ENCODE measurements at regions not wholly inside any gene's neighbourhood (a gene's known extent, or its start where the extent isn't known, plus 50 kb on each side); places are given as distances from the start of the nearest gene placed in this dataset.

DNA sequence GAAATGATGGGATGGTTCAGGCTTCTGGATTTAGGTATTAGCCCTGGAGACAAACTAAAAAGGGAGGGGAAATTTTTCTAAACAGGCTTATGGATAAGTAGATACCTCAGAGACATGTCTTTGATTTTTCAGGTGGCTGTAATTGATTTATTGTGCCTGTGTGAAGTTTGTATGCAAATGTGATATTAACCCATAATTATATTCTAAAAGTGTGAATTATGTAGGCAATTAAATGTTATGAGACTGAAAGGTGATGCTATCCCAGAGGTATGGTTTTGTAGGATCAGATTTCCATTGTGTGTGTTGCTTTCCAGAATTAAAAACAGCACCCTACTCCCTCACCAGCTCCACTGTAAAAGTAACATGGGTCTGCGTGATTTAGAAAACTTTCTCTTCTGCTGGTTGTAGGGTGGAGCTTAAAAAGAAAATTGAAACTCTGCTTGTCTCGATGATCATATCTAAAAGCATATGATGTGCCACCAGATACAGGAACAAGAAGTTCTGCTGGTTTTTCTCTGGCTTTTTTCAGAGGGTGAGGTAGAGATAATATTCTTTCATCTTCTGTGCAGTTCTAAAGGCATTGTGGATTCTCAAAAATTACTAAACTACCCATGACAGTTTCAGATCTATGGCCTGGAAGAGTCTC is 71.8 kb upstream of the TAF11L2 start:
- no peak overlapping the region for H3K4me2 ChIP-seq (ENCODE audit: insufficient read depth, low read length)
- no TSS peak for BruUV-seq (replicated peaks)

DNA sequence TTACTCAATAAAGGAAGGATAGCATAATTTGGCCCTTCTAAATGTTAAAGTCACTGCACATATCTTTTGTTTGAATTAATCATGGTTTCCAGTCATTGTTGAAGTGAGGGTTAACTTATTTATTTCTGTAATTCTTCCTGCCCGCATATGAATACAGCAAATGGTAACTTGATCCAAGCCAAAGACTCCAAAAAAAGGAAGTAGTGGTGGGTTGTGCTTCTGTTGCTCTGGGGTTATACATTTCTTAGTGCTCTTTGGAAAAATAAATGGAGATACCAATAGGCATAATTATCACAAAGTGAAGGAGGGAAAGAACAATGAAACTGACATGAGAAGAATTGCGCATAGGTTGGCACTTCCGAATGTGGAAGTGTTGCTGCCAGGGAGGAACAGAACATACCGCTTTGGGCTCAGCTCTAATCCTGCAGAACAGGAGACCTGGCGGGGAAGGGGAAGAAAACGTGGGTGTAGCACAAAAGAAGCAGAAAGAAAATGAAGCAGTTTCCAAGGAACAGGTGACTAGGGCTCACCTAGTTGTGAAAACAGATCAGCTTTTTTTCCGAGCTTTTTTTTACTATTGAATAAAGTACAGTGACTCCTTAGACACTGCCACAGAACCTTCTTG is 69.7 kb upstream of the TAF11L2 start:
- Histone ChIP-seq H3K79me2 (ENCODE audit: control insufficient read depth, insufficient read depth, low read length) (no peaks in the 10 kb centered on the region), H4K20me1 (replicated peaks; ENCODE audit: control insufficient read depth, insufficient read depth, low read length) (no peaks in the 10 kb centered on the region), H3K4me2 (ENCODE audit: insufficient read depth, low read length) (no peak overlapping the region), H3K9me1 (ENCODE audit: control insufficient read depth, insufficient read depth, low read length) (no peaks in the 10 kb centered on the region), H3K27ac (ENCODE audit: extremely low read depth, low read depth, low read length) (no peak overlapping the region), H3K36me3 (ENCODE audit: control insufficient read depth, insufficient read depth, low read length) (no peaks in the 10 kb centered on the region), H3K9ac (ENCODE audit: insufficient read depth in 1 of 2, low read depth in 2 of 2, low read length in 2 of 2) (no peak overlapping the region), H3K27me3 (ENCODE audit: control insufficient read depth in 2 of 2, insufficient read depth in 2 of 2, low read length in 2 of 2) (no peaks in the 10 kb centered on the region), H3K4me1 (replicated peaks in 1 of 2; ENCODE audit: control insufficient read depth in 2 of 2, insufficient read depth in 2 of 2, low read length in 2 of 2) (no peaks in the 10 kb centered on the region), H2AFZ (ENCODE audit: low read depth, low read length) (no peak overlapping the region), H3K4me3 (no peak overlapping the region), H3K9me3 (replicated peaks; ENCODE audit: control insufficient read depth, insufficient read depth, low read depth, low read length) (no peaks in the 10 kb centered on the region)
- intact Hi-C loops (cut with micrococcal nuclease), result no loop called here
- no peak for FAIRE-seq
- ATAC-seq, result no peak
- no peak for DNase-seq (ENCODE audit: extremely low read depth in 1 of 4, low spot score in 3 of 4)
- in situ Hi-C loops (cut with MboI), result no loop called here
- POLR2A ChIA-PET, result no interaction called here
- CTCF ChIA-PET (ENCODE audit: low intra/inter-chr PET ratio), result no interaction called here
- 0% methylated on average over 7 of the region's 7 CpGs for WGBS (ENCODE audit: insufficient coverage, low coverage, missing lambda C conversion rate)
- BruUV-seq (replicated peaks), result no TSS peak
- TF ChIP-seq, protein P1, sequence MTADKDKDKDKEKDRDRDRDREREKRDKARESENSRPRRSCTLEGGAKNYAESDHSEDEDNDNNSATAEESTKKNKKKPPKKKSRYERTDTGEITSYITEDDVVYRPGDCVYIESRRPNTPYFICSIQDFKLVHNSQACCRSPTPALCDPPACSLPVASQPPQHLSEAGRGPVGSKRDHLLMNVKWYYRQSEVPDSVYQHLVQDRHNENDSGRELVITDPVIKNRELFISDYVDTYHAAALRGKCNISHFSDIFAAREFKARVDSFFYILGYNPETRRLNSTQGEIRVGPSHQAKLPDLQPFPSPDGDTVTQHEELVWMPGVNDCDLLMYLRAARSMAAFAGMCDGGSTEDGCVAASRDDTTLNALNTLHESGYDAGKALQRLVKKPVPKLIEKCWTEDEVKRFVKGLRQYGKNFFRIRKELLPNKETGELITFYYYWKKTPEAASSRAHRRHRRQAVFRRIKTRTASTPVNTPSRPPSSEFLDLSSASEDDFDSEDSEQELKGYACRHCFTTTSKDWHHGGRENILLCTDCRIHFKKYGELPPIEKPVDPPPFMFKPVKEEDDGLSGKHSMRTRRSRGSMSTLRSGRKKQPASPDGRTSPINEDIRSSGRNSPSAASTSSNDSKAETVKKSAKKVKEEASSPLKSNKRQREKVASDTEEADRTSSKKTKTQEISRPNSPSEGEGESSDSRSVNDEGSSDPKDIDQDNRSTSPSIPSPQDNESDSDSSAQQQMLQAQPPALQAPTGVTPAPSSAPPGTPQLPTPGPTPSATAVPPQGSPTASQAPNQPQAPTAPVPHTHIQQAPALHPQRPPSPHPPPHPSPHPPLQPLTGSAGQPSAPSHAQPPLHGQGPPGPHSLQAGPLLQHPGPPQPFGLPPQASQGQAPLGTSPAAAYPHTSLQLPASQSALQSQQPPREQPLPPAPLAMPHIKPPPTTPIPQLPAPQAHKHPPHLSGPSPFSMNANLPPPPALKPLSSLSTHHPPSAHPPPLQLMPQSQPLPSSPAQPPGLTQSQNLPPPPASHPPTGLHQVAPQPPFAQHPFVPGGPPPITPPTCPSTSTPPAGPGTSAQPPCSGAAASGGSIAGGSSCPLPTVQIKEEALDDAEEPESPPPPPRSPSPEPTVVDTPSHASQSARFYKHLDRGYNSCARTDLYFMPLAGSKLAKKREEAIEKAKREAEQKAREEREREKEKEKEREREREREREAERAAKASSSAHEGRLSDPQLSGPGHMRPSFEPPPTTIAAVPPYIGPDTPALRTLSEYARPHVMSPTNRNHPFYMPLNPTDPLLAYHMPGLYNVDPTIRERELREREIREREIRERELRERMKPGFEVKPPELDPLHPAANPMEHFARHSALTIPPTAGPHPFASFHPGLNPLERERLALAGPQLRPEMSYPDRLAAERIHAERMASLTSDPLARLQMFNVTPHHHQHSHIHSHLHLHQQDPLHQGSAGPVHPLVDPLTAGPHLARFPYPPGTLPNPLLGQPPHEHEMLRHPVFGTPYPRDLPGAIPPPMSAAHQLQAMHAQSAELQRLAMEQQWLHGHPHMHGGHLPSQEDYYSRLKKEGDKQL (CRISPR knock-in tag; IDR thresholded peaks at IDR 0.05; ENCODE audit: borderline replicate concordance), result no peak
- no peak for TF ChIP-seq MCM5 (IDR thresholded peaks at IDR 0.05; ENCODE audit: low read depth)
- no peak for TF ChIP-seq NCOA4 (IDR thresholded peaks at IDR 0.05; ENCODE audit: partially characterized antibody)
- TF ChIP-seq, protein P2, sequence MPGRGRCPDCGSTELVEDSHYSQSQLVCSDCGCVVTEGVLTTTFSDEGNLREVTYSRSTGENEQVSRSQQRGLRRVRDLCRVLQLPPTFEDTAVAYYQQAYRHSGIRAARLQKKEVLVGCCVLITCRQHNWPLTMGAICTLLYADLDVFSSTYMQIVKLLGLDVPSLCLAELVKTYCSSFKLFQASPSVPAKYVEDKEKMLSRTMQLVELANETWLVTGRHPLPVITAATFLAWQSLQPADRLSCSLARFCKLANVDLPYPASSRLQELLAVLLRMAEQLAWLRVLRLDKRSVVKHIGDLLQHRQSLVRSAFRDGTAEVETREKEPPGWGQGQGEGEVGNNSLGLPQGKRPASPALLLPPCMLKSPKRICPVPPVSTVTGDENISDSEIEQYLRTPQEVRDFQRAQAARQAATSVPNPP (IDR thresholded peaks at IDR 0.05; ENCODE audit: borderline replicate concordance, insufficient read depth, insufficient read length), result no peak
- TF ChIP-seq GTF2F1 (IDR thresholded peaks at IDR 0.05; ENCODE audit: low read depth, low read length), result no peak
- no peak for TF ChIP-seq PHB (CRISPR knock-in tag; IDR thresholded peaks at IDR 0.05)
- TF ChIP-seq, protein P3, sequence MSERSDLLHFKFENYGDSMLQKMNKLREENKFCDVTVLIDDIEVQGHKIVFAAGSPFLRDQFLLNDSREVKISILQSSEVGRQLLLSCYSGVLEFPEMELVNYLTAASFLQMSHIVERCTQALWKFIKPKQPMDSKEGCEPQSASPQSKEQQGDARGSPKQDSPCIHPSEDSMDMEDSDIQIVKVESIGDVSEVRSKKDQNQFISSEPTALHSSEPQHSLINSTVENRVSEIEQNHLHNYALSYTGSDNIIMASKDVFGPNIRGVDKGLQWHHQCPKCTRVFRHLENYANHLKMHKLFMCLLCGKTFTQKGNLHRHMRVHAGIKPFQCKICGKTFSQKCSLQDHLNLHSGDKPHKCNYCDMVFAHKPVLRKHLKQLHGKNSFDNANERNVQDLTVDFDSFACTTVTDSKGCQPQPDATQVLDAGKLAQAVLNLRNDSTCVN (CRISPR knock-in tag; IDR thresholded peaks at IDR 0.05), result no peak

More for the DNA sequence above, 71.8 kb upstream of the TAF11L2 start:
- H3K9me3 ChIP-seq (replicated peaks; ENCODE audit: control insufficient read depth, insufficient read depth, low read depth, low read length), result no peaks in the 10 kb centered on the region
- WGBS (ENCODE audit: insufficient coverage, low coverage, missing lambda C conversion rate), result 4% methylated on average over 2 of the region's 2 CpGs
- H3K4me3 ChIP-seq, result no peak overlapping the region
- FAIRE-seq (no peak), DNase-seq (ENCODE audit: extremely low read depth in 1 of 4, low spot score in 3 of 4) (no peak), ATAC-seq (no peak)
- no peaks in the 10 kb centered on the region for H3K27me3 ChIP-seq (ENCODE audit: control insufficient read depth in 2 of 2, insufficient read depth in 2 of 2, low read length in 2 of 2)
- in situ Hi-C loops (cut with MboI), result no loop called here
- H3K9me1 ChIP-seq (ENCODE audit: control insufficient read depth, insufficient read depth, low read length), result no peaks in the 10 kb centered on the region
- H3K9ac ChIP-seq (ENCODE audit: insufficient read depth in 1 of 2, low read depth in 2 of 2, low read length in 2 of 2), result no peak overlapping the region
- H3K79me2 ChIP-seq (ENCODE audit: control insufficient read depth, insufficient read depth, low read length), result no peaks in the 10 kb centered on the region
- no peak overlapping the region for H3K27ac ChIP-seq (ENCODE audit: extremely low read depth, low read depth, low read length)
- no peaks in the 10 kb centered on the region for H3K4me1 ChIP-seq (replicated peaks in 1 of 2; ENCODE audit: control insufficient read depth in 2 of 2, insufficient read depth in 2 of 2, low read length in 2 of 2)
- ChIA-PET POLR2A (no interaction called here), CTCF (ENCODE audit: low intra/inter-chr PET ratio) (no interaction called here)
- no peak for TF ChIP-seq RFX1 (IDR thresholded peaks at IDR 0.05)
- no peaks in the 10 kb centered on the region for H4K20me1 ChIP-seq (replicated peaks; ENCODE audit: control insufficient read depth, insufficient read depth, low read length)
- intact Hi-C loops (cut with micrococcal nuclease), result no loop called here
- H3K36me3 ChIP-seq (ENCODE audit: control insufficient read depth, insufficient read depth, low read length), result no peaks in the 10 kb centered on the region
- no peak overlapping the region for H2AFZ ChIP-seq (ENCODE audit: low read depth, low read length)

Data from K562 (cell line).